HG02938 (cell line): ENCODE measurements at regions not wholly inside any gene's neighbourhood (a gene's known extent, or its start where the extent isn't known, plus 50 kb on each side); places are given as distances from the start of the nearest gene placed in this dataset.
A peak's percentile ranks its signal among the peaks of the same experiment; 100 is the strongest.

Experiments used
- ATAC-seq: cut with Tn5 transposase; IDR thresholded peaks from one replicate; pipeline ENCODE4 v1.9.1; 2021; ENCODE audit warnings: mild to moderate bottlenecking, moderate library complexity; ENCODE audit not compliant: unreplicated experiment

DNA sequence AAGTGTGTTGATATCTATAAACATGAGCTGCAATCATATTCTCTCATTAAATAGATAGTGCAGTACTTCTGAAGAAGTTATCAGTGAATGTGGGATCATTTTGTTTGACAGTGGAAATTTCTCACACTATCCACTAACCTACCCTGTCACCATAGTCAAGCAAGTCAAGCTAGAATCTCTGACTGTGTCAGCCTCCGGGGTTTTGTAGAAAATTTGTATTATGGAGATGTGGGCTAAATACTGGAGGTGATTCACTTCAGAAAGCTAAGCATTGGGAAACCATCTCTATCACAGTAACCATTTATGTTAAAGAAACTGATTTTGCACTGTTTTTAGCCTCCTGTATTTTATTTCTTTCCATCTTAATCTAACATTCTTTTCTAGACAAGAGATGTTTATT, 126.6 kb upstream of the CREB1 start:
- no peak for ATAC-seq

DNA sequence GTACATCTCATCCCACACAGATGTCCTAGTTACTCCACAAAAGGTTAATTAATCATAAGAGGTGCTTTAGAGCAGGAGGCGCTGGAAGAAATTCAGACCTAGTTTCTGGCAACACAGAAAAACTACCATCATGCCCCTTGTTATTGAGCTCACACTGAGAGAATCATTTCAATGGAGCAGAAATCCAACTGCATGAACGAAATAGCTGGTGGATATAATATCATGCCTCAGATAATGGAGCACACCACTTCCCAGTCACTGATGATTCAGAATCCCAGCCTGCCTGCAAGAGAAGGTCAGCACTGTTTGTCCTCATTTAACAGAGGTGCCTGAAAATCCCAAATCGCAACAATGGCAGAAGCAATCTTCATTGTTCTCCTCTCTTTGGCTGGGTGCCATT, 125.8 kb upstream of the CREB1 start:
- ATAC-seq = no peak

DNA sequence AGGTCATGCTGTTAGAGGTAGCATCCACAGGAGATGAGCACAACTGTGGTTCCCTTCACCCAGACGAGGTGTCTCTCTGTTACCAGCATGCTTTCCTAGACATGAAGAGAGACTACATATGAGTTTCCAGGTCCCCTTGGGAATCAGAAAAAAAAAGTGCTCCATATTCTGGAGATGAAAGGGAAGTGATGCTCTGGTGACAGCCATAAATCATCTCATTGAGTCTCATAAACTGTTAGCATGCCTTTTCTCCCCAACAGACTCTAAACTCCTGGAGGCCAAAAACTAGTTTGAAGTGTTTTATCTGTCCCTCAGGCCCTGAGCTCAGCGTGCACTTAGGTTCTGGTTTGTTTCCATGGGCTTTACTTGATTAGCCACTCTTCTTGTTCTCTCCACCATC, 124.6 kb upstream of the CREB1 start:
- ATAC-seq = no peak

DNA sequence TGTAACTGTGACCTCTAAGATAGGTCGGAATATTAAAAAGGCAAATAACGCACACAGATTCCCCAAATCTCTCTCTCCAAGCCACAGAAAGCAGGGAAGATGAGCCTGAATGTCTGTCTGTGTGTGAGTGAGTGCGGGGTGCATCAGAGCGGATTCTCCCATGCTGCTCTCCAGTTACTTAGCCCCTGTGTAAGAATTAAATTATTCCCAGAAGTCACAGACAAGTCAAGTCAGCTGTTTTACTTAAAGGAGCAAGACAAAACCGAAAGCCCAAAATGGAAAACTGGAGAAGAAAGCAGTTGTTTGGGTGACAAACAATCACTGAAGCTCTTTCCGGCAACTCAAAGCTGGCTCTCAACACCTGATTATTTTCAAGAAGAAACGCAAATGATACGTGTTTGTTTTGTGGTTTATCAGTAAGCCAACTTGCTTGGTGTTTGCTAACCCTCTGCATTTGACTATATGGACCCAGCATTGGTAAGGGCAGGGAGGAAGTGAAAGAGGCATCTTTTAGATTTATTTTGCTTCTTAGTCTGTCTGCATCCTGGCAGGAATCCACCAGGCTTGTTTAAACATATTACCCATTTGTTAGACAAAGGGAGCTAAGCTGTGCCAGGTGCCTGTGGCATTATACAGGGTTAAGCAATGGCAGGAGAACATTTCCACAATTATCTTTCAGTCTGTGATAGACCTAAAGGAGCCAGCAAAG, 121.5 kb upstream of the CREB1 start:
- no peak for ATAC-seq

- ATAC-seq = no peak
These were observed 120.2 kb upstream of the CREB1 start for GRCh38 chr2:207409517-207409916.

DNA sequence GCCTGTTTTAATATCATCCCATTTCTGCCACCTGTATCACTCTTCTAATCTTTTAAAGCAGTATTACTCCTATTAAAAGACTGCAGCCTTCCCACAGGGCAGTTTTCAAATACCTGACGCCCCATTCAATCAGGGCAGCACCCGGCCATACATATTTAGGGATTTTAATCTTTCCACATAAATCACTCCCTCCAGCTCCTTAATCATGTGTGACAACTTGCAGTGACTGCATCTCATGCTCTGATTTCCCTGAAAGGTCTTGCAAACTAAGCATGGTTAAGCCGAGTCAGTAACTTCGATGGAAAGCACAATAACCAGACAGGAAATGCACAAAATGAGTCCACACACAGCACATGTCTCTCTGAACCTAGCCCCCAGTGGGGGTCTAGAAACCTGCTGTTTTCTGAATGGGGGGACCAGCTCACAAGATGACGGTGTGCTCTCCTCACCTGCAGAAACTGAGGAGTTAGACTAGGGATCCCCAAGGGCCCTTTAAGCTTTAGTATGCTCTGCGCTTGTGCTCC, 116.9 kb upstream of the CREB1 start:
- ATAC-seq = no peak

GRCh38 chr2:207413376-207413907, 116.3 kb upstream of the CREB1 start:
- ATAC-seq = no peak

DNA sequence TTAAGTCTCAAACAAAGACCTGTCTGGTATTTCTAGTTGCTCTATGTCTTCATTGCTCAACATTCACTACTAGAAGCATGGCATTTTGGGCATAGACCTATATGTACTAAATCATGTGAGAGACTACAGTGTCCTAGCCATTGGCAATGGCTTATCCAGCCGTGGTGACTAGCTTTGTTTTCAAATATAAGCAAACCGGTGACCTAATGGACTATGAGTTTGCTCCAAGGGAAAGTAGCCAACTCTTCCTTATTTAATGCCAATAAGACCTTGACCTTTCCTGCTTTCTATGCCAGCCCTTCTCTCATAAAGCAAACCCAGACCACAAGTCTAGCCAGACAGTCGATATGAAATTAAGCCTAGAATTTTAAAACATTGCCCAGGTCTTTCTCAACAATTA, 113.7 kb upstream of the CREB1 start:
- ATAC-seq = no peak

- ATAC-seq = no peak
These were observed 112.9 kb upstream of the CREB1 start for GRCh38 chr2:207416900-207417299.

GRCh38 chr2:207417301-207417718, 112.5 kb upstream of the CREB1 start:
- no peak for ATAC-seq

- no peak for ATAC-seq
These were observed 111.3 kb upstream of the CREB1 start for GRCh38 chr2:207418419-207418818.

- no peak for ATAC-seq
These were observed 110.4 kb upstream of the CREB1 start for GRCh38 chr2:207419331-207419730.

- no peak for ATAC-seq
These were observed 108.1 kb upstream of the CREB1 start for GRCh38 chr2:207421671-207422070.

- ATAC-seq = no peak
These were observed 107.4 kb upstream of the CREB1 start for GRCh38 chr2:207422380-207422779.

- ATAC-seq = peak; percentile 94
These were observed 105.9 kb upstream of the CREB1 start for GRCh38 chr2:207423886-207424285.

- ATAC-seq = no peak
These were observed 101.8 kb upstream of the CREB1 start for GRCh38 chr2:207427986-207428385.

DNA sequence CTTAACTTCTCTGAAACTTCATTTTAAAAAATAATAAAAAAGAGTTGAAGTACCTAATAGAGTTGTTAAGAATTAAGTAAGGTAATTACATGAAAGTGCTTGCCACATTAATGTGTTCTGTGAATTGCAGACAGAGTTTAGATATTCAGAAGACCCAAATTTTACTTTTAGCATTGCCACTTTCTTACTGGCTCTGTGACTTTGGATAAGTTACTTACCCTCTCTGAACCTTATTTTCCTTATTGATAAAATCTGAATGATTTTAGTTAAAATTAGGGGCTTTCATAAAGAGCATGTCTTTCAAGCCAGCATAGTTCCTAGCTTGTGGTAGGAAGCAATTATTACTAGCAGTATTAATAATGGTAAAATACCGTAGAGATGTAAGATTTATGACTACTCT, 101.2 kb upstream of the CREB1 start:
- ATAC-seq = no peak

DNA sequence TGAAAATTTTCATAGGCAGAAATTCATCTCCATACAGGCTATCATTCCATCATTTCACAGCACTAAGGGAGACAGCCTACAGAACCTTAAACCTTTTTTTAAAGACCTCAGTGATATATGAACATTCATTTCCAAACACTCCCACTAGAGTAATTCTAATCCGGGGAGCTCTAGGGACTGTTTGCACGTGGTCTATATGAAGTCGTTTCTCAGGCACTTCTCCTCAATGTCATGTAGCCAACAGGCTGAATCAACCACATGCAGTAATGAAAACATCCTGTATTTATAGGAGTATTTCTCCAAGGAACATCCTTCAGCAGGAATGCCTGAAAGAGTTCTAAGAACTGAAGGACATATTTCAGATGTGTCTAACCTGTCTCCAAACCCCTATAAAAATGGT, 97.3 kb upstream of the CREB1 start:
- ATAC-seq = no peak

DNA sequence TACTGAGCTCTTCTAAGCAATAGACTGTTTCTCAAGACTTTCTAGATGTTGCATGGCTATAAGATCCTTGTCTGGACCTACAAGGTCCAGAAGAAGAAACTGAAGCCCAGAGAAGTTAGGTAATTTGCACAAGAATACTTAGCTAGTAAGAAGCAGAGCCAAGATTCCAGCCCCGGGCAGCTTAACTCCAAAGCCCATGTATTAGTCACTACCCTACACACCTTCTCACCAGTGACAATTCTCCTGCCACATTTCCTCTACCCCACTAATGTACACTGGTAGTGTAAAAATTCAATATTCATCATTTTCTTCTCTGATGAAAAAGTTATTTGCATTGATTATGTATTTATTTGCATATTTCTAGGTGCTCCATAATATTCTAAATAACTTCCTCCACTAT, 95.5 kb upstream of the CREB1 start:
- ATAC-seq = no peak

GRCh38 chr2:207434899-207435465, 94.8 kb upstream of the CREB1 start:
- no peak for ATAC-seq

DNA sequence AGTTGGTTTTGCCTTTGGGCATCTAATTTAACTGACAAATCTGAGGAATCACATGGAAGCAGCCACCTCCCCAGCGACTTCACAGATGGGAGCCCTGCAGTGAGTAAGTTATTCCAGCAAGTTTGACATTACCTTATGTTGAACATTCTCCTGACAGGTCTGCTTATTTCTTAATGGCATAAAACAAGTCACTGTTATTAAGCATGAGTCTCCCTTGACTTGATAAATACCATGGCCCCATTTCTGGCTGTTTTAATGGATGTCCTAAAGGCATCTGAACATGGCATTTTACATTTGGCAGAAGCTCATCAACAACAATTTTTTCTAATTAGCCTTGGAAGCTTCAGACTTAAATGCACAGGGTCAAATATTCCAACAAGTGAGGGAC, 92.6 kb upstream of the CREB1 start:
- no peak for ATAC-seq

GRCh38 chr2:207437524-207438143, 92.1 kb upstream of the CREB1 start:
- no peak for ATAC-seq
